Activated T-cell treated with anti-CD3 and anti-CD28 coated beads for 1 hour (primary cell): ENCODE measurements at regions not wholly inside any gene's neighbourhood (a gene's known extent, or its start where the extent isn't known, plus 50 kb on each side); places are given as distances from the start of the nearest gene placed in this dataset.

Experiments used
- DNase-seq: peaks from one replicate; pipeline ENCODE4 v3.0.0-alpha.2; 2020; ENCODE audit warnings: low read depth

GRCh38 chr3:28738425-28738824 is 389.8 kb upstream of the AZI2 start:
- no peak for DNase-seq

- DNase-seq: no peak
These were observed 391.0 kb upstream of the AZI2 start for GRCh38 chr3:28739647-28740046.

DNA sequence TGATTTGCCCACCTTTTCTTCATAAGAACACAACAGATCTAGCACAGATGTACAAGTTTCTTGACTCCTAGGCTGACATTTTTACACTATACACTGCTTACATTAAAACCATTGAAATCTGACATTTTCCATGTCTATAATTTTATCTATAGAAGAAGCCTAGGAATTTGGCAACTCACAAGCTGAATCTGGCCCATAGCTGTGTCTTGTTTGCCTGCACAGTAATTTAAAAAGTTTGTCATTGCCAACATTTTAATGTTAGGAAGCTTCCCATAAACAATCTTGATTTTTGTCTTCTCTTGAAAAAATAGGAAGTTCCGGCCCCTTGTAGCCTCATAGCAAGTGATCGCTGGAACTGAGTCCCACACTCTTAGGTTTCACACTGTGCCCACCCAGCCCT is 394.6 kb upstream of the AZI2 start:
- no peak for DNase-seq

DNA sequence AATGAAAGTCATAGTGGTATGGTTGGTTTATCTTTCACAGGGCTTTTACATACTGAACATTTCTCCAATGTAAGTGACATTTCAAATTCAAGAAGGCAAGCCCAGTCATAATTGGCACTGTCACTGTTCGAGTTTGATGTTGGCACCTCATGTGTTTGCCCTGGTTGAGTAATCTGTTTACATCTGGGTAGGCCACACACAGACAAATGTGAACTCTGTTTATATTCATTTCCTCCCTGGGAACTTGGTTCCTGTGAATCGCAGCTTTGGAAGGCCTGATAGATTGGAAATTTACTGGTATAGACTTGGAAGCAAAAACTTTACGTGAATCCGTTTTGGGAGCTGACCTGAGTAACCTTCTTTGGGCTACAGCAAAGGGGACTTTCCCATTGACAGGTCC is 395.2 kb upstream of the AZI2 start:
- no peak for DNase-seq

DNA sequence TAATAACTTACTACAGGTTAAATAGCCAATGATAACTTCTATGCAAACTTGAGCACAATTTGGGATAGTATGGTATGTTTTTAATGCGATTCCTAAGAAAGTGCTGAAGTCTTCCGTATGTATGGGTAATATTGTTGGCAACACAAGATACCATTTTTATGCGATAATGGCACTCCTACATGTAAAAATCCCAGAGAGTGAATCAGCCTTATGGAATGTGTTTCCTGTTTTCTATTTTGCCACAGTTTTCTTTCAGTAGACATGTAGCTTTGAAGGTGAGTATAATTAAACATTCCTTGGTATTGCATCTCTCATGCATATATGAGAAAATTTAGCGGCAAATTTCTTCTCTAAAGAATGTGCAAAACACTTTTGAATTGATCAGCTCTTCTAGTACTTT is 396.8 kb upstream of the AZI2 start:
- DNase-seq: no peak

DNA sequence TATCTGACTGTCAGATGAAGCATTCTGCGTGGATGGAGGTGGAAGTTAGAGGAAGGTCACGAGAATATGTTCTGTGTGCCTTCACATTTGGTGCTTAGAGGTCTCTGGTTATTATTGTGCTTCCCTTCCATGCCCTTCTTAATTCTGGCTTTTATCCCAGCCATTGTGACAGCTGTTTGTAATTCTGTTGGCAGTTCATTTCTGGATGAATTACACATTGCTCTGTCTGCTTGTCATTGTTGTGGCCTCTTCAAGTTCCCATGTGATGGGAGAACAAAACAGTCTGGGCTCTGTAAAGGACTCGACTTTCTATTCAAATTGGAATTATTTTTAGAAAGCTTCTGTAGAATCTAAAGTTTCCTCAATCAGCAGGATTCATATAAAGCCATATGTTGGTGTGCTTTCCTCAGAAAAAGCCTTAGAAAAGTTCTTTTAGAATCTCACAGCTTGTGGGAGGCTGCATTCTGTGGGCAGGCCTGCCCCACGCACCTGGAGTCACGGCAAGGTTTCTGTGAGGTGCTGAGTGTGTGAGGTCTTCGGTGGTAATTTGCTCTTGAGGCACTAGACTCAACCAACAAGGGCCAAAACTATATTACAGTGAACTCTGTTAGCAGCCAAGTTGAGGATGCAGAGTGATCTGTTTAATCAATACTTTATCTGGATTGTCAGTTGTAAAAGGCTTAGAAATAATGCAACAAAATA is 397.4 kb upstream of the AZI2 start:
- no peak for DNase-seq

DNA sequence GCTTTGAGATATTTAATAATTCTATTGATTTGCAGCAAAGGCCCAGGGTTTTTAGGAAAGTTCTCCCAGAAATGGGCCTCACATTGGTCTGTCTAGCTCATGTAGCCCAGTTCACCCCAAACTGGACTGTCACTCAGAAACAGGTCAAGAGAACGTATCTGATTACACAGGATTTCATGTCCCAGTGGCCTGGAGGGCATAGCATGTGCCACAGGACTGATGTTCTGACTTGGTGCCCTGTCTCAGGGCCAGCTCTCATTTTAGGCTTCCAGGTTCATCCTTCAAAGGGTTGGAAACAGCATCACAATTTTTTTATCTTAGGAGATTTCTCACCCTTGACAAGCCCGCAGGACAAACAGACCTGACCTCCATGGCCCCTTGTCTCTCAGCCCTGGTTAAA is 398.4 kb upstream of the AZI2 start:
- DNase-seq: no peak

DNA sequence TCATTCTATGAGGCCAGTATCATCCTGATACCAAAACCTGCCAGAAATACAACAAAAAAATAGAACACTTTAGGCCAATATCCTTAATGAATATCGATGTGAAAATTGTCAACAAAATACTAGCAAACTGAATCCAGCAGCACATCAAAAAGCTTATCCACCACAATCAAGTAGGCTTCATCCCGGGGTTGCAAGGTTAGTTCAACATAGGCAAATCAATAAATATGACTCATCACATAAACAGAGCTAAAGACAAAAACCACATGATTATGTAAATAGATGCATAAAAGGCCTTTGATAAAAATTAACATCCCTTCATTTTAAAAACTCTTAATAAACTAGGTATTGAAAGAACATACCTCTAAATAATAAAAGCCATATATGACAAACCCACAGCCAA is 403.2 kb upstream of the AZI2 start:
- DNase-seq: no peak

DNA sequence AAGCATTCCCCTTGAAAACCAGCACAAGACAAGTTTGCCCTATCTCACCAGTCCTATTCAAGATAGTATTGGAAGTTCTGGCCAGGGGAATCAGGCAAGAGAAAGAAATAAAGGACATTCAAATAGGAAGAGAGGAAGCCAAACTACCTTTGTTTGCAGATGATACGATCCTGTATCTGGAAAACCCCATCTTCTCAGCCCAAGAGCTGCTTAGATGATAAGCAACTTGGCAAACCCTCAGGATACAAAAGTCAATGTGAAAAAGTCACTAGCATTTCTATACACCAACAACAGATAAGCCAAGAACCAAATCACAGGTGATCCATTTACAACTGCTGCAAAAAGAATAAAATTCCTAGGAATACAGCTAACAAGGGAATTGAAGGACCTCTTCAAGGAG is 403.7 kb upstream of the AZI2 start:
- no peak for DNase-seq

- no peak for DNase-seq
These were observed 407.4 kb upstream of the AZI2 start for GRCh38 chr3:28756056-28756455.

DNA sequence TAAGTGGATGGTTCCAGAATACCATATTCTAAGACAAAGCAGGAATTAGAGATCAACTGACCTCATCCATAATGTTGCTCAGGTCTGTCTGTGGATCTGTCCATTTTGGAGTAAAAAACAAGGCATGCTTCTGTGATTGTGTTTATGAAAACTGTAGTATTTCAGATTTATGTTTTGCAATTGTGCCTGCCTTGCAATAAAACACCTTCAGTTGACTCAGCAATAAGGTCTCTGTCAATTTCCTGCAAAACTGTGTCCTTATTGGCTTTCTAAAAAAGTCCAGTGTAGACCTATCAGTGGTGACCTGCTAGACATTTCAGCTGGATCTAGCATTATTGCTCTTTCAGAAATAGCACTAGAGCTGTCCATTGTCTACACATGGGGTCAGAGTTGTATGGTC is 409.5 kb upstream of the AZI2 start:
- no peak for DNase-seq

GRCh38 chr3:28761375-28761774 is 412.8 kb upstream of the AZI2 start:
- no peak for DNase-seq

DNA sequence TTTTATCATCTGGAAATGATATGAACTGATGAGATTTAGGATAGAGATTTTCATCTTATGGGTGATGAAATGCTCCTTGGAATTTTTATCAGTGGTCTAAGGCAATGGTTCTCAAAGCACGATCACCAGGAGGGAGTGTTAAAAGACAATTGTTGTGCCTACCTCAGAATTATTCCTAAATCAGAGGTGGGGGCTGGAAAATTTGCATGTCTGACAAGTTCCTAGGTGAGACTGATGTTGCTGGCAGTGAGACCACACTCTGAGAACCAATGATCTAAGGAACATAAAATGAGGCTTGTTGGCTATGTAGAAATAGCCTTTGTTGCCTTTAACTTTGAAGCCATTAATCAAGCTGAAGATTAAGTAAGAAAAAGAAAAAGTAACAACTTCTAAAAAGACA is 416.6 kb upstream of the AZI2 start:
- DNase-seq: no peak

GRCh38 chr3:28768439-28768838 is 419.8 kb upstream of the AZI2 start:
- no peak for DNase-seq

- no peak for DNase-seq
These were observed 429.3 kb upstream of the AZI2 start for GRCh38 chr3:28777806-28778475.

- DNase-seq: no peak
These were observed 431.9 kb upstream of the AZI2 start for GRCh38 chr3:28780480-28780879.

DNA sequence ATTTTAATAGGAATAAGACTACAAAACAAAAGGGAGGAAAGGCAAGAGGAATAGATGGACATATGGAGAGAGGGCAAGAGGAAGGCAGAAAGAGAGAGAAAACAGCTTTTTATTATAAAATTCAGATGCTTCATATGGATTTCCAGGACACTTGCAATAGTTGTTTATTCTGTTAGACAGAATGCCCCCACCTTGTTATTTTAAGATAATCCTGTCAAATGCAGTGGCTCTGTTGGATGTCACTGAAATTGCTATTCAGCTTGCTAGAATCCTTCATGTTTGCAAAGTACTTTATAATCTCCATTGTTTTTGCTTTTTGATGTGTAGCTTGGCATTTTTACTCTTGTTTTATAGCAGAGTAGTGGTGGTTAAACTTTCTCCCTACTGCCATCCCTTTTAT is 432.4 kb upstream of the AZI2 start:
- no peak for DNase-seq

GRCh38 chr3:28786446-28786845 is 437.8 kb upstream of the AZI2 start:
- no peak for DNase-seq

GRCh38 chr3:28788571-28788970 is 439.9 kb upstream of the AZI2 start:
- no peak for DNase-seq

GRCh38 chr3:28791713-28792255 is 443.2 kb upstream of the AZI2 start:
- DNase-seq: no peak

GRCh38 chr3:28792604-28793003 is 444.0 kb upstream of the AZI2 start:
- DNase-seq: no peak

GRCh38 chr3:28799084-28799483 is 450.5 kb upstream of the AZI2 start:
- DNase-seq: no peak

GRCh38 chr3:28800203-28800602 is 451.6 kb upstream of the AZI2 start:
- DNase-seq: no peak

GRCh38 chr3:28808068-28808467 is 459.4 kb upstream of the AZI2 start:
- DNase-seq: no peak
